ENCODE measurements at regions not wholly inside any gene's neighbourhood (a gene's known extent, or its start where the extent isn't known, plus 50 kb on each side); places are given as distances from the start of the nearest gene placed in this dataset.

DNA sequence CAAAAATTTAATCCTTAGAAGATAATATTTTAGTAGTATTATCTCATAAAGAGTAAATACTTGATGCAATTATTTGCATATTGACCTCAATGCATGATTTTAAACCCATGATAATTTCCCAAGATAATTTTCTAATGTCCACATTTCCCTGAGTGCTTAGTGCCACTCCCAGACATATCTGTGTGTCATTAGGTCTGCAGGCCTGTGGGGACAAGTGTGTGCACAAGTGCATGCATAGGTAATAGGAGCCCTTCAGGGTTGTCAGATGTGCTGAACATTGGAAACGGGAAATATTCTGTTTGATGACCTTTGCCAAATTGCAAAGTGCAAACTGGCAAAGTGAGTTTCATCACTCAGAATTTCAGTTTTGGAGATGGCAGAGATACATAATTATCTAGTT is 369.9 kb downstream of the KLF5 start:
- intact Hi-C loops (cut with DNase I), result no loop called here
- DNase-seq (ENCODE audit: low spot score), result no peak

DNA sequence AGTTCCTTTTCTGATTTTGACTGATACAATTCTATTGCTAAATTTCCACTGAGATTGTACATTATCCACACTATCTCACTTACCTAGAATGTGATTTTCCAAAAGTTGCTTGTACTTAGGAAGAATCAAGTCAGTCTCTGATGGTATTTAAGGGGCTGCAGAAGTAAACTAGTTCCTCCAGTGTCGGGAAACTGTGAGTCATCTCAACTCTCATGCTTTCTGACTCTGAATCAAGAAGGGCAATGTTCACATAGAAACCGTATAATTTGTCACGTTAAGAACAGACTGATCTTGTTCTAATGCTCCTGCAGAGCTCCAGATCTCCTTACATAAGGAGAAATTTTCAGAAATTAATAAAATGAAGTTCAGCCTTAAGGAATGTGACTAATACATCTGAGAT is 369.3 kb downstream of the KLF5 start:
- no peak for DNase-seq (ENCODE audit: low spot score)
- intact Hi-C loops (cut with DNase I), result no loop called here

DNA sequence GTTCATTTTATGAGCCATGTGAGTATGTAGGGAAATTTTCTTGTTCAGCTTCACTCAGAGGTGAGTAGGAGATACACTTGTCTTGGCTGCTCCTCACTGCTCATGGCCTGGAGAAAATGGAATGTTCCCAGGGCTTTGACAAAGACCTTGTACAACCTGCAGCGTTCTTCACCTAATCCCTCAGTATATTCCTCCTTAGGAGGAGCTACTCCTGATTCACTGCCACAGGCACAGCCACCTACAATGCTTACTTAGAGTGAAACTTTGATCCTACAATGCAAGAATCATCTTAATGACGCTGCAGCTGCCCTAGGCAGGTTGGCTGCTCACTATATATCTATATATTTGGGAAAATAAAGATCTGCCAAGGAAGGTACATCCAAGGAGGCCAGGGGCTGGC is 364.2 kb downstream of the KLF5 start:
- intact Hi-C loops (cut with DNase I), result no loop called here
- DNase-seq (ENCODE audit: low spot score), result no peak

DNA sequence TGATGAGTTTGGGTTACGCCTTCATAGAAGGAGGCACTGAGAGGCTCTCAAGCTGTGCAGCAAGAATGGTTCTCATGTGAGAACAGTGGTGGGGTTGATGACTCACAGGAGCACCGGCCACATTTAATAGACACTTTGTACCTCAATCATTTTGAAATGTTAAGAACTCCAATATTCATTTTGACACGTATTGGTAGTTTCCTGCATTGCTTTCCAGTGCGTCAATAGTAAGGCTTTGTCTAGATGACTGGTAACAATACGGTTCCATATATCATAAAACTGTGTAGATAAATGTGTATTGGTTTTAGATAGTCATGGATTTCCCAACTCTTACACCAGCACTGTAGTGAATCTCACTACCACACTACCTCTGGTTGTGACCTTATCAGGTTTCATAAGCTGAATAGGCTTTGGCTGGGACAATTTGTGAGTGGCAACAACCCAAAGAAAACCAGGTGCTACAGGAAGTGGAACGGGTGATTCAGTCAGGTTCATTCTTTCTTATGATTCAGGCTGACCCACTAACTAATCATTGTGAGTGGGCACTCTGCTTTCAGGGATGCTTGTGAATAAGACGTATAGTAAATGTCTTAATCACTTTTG is 362.6 kb downstream of the KLF5 start:
- intact Hi-C loops (cut with DNase I), result no loop called here
- no peak for DNase-seq (ENCODE audit: low spot score)

DNA sequence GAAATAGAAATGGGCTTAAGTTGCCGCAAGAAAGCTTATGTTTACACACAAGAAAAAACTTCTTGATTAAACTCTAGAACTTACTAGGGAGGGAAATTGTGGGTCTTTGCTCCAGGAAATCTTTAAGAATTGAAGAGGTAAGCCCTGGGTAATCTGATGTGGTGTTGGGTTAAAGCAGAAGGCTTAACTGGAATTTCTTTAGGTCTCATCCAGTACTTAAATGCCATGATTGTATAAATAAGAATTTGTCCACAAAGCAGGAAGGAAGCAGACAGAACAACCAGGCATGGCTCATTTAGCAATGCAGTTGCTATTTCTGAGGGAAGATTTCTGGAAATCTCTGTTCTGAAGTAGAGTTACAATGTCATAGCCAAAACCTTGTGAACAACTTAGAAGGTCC is 360.4 kb downstream of the KLF5 start:
- DNase-seq (ENCODE audit: low spot score), result no peak
- intact Hi-C loops (cut with DNase I), result no loop called here

DNA sequence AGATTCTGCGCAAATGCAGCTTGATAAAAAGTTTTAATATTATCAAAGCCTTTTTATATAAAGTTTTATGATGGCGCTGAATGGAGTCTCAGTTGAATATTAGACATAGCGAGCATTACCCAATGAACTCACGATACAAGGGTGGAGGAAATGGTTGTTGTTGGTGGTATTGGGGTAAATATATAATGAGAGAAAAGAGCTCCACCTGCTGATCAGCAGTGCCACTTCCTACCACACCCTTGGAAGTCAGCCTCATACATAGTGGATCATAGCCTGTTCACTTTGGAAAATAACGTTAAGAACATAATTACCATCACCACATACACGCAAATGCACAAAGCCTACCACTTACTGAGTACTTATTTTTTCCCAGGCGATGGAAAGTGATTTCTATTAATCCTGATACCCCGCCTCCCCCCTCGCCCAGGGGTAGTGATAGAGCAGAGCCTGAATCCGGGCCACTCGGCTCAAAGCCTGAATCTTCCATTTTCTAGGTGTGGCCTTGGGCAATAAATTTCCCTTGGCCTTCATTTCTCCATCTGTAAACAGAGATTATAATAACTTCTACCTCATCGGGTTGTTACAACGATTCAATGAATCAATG is 358.3 kb downstream of the KLF5 start:
- intact Hi-C loops (cut with DNase I), result no loop called here
- no peak for DNase-seq (ENCODE audit: low spot score)

DNA sequence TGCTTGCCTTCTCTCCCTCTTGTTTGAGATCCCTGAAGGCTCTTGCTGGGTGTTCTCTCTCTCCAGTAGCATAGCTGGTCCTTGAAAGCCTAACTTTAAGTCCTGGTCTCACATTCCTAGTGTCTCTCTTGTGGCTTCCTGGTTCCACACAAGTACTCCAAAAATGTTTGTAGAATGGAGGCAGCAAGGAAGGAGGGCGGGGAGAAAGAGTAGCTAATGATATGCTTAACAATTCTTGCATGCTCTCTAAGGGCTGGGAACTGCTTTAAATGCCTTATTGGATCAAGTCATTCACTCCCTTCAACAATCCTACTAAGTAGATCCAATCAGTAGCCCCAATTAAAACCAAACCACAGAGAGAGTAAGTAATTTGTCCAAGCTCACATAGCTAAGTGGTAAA is 357.3 kb downstream of the KLF5 start:
- DNase-seq (ENCODE audit: low spot score), result no peak

DNA sequence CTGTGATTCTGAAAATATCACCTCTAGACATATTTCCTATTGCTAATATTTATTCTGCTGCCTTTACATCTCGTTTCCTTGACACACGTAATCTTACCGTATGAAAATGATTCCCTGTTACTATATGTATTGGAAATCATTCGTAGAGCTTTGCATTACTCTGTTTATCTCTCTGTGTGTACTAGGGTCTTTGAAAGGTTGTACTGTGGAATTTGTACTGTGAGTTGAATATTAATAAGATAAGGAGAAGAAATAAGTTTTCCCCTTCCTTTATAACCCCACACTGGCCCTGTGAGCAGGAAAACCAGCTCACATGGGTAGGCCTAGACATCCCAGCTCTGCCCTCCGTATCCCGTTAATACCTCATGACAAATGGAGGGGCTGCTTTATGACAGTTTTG is 354.9 kb downstream of the KLF5 start:
- intact Hi-C loops (cut with DNase I), result no loop called here
- no peak for DNase-seq (ENCODE audit: low spot score)

More for the DNA sequence above, 357.3 kb downstream of the KLF5 start:
- intact Hi-C loops (cut with DNase I), result no loop called here

DNA sequence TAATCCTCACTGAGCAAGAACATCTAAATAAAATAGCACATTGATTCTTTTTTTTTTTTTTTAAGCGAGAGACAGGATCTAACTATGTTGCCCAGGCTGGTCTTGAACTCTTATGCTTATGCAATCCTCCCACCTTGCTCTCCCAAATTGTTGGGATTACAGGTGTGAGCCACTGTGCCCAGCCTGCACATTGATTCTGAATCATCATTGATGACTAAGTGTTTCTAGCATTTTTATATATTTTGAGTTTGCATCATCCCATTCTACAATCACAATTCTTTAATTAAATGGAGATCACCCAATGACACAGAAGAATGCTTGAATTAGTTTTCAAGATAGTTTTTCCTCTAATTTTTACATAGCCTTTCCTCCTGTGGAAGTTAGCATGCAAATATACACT is 354.1 kb downstream of the KLF5 start:
- intact Hi-C loops (cut with DNase I), result no loop called here
- DNase-seq (ENCODE audit: low spot score), result no peak

DNA sequence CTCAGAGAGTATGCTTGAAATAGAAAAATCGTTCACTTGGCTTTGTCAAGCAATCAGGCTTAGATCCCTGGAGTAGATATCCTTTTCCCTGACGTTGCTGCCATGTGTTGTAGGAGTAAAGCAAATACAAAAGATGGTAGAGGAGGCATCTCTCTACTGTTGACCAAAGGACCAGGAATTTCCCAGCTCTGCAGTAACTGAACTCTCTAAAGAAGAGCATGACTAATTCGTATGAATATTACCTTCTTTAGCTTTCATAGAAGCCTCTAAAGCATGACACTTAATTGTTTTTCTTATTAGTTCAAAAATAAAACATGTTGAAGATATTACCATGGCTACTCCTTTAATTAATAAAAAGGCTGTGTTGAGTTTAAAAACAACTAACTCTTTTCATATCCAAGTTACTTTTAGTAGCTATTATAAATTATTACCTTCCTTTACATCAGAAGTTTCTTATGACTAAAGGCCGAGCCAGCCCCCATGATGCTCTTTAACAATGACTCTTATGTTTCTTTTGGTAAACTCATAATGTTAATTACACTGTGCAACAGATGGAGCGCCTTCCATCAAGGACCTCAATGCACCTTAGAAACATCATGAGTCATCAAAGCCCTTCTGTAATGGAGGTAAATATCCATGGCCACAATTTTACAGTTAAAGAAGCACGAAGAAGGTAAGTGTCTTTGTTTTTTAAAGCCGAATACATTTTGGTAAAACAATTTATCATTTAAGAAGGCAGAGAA is 352.4 kb downstream of the KLF5 start:
- intact Hi-C loops (cut with DNase I), result no loop called here
- no peak for DNase-seq (ENCODE audit: low spot score)

DNA sequence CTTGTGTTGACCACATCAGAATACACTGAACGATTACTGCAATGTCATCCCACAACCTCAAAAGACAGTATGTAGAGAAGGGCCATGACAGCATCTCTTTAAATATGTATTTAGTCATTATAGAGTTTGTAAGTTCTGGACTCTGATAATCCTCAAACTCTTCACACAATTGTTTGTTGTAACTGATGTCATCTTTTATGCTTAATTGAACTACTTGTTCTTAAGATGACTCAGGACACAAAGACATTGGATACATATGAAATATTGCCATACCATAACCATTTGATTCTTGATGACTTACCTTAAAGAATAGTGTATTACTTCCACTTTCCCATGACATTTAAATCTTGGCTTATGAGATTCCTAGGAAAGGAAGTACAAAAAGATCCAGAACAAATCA is 347.6 kb downstream of the KLF5 start:
- DNase-seq (ENCODE audit: low spot score), result no peak
- intact Hi-C loops (cut with DNase I), result no loop called here

DNA sequence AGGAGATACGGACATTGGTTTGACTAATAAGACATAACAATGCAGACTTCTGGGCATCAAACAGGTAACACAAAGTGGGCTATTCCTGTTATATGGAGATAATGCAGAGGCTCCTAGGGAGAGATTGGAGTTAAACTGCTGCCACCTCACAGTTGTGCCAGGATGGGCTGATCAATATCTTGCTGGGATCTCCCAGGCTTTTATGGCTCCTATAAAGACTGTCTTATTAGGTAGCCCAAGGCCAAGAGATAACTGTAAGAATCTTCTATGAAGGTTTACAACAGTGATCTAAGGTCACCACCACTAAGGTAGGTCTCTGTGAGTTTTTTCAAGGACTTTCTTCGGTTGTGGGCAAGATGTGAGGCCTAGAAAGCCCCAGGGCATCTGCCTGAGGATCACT is 345.8 kb downstream of the KLF5 start:
- DNase-seq (ENCODE audit: low spot score), result no peak
- intact Hi-C loops (cut with DNase I), result no loop called here

DNA sequence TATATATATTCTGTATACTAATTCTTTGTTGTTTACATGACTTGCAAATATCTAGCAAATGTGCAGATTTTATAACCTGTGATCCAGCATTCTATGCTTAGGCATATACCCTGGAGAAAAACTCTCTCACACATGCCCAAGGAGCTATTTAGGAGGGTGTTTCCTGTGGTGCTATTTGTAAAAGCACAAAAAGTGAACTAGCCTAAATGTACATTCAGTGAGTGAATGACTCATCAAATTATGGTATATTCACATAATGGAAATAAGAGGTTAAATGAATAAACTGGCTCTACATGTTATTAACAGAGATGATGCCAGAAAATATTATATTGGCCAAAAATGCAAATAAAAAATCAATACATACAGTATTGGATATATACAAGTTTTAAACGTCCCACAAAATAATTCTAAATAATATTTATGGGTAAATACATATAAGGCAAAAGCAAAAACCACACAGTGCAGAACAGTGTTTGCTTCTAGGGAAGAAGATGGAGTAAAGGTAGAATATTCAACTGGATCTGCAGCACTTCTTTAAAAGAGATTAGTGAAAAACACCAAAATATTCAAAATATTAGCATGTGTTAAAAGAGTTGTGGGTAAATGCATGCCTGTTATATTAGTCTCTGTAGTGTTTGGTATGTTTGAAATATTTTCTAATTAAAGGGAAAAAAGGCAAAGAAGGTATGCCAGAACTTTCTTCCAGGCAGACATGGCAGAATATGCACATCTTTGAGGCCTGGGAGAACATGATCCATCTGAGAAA is 344.7 kb downstream of the KLF5 start:
- intact Hi-C loops (cut with DNase I), result no loop called here

DNA sequence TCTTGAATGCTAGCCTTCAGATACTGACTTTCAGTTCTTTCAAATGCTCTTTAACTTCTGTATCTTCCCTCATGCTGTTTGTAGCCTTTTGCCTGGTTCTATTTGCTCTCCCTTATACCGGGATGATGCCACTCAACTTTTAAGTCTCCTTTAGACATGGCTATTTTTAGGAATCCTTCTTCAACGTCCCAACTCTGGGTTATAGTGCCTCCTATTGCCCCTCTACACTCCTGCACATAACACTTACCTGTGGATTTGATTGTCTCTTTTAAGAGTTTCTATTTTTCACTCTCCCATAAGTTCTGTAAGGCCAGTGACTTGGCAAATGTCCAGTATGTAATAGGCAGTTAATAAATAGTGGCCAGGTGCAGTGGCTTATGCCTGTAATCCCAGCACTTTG is 343.0 kb downstream of the KLF5 start:
- intact Hi-C loops (cut with DNase I), result no loop called here
- no peak for DNase-seq (ENCODE audit: low spot score)

More for the DNA sequence above, 344.7 kb downstream of the KLF5 start:
- no peak for DNase-seq (ENCODE audit: low spot score)

DNA sequence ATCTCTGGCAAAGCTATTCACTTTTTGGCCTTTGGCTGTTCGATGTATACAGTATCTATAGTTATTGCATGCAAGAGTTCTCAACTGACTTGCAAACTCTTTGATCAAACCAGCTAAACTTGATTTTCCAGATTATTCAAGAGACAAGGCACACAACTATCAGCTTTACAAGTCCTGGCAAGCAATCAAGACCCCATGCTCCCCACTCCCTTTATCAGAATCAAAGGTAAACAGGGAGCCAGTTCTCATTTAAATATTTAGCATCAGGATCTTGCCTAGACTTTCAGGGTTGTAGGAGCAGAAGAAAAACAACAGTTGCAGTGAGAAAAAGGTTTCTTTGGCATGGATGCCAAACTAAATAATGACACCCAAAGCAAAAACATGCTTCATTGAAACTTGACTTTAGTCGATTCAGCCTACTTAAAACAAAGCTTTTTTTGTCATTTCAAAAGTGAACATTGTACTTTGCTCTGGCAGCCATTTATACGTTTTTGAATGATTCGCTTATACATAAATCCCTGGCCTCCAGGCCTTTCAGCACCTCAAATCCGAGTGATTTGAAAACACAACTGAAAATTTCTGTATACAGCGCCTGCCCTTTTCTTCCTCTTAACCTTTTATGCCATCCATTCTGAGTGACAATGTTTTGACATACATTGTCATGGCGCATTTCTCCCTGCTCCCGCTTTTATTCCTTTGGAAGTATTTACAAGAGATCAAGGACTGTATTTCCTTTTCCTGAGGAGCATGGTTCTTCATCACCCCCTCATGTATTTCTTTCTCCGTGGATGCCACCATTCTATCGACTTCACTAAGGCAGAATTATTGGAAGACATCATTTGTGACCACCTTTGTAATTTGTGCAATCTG is 340.8 kb downstream of the KLF5 start:
- intact Hi-C loops (cut with DNase I), result no loop called here
- DNase-seq (ENCODE audit: low spot score), result no peak

DNA sequence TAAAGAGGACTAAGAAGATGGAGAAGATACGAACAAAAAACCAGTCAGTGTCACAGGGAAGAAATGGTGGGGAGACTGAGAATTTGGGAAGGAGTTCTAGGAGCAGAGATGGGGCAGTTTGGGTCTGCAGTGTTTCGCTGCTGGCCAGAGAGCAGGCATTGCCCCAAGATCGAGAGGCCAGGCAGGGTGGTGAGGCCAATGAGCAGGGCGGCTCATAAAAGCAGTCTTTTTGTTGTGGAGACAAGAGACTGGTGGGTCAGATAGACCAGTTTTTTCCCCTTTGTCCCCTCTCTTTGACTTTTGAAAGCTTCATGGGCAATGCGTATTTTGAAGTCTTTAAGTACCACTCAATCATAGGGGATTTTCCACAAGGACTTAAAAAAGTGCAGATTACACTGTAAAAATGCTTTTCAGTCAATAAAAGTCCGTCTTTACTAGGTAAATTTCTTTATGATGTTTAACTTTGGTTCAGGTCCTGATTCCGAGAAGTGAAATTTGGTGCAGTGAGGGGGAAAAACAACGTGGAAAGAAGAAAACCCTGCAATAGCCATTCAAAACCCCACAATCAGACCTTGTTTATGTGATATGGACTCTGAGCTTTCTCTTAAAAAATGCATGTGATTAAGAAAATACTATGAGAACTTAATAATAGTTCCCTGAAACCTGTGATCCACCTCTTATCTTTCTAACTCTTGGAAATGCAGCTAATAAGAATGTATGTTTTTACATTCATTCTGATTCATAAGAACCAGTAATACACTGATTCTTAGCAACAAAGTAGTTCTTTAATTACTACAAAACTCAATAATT is 338.9 kb downstream of the KLF5 start:
- intact Hi-C loops (cut with DNase I), result no loop called here
- no peak for DNase-seq (ENCODE audit: low spot score)

DNA sequence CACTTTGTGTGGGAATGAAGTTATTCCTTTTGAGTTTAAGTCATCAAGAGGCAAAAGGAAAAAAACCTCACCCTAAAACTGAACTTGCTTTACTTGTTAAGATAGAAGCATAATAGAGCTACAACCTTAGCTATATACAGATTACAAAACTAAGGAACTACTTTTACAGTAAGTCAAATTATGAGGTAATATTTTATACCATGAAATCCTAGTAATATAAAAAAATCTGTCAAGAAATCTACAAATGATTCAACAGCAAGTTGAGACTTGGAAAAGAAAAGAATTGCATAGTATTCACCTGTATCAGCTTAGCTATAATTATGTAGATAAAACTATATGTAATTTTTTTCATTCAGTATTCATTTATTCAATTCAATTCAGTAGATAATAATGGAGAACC is 335.3 kb downstream of the KLF5 start:
- intact Hi-C loops (cut with DNase I), result no loop called here
- DNase-seq (ENCODE audit: low spot score), result no peak

DNA sequence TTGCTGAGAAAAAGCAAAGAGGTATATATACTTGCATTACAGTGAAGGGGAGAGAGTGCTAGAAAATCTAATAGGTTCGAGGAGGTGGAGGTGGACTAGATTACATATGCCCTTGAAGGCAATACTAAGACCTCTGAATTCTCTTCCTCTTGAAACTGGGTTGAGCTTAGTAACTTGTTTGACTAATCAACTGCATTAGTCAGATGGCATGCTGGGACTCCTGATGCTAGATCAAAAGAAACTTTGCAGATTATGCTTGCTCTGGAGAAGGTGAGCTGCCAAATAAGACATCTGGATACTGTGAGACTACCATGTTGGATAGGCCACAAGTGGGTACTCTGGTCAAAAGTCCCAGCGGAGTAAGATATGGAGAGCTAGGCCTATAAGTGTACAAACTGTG is 331.3 kb downstream of the KLF5 start:
- DNase-seq (ENCODE audit: low spot score), result no peak
- intact Hi-C loops (cut with DNase I), result no loop called here

DNA sequence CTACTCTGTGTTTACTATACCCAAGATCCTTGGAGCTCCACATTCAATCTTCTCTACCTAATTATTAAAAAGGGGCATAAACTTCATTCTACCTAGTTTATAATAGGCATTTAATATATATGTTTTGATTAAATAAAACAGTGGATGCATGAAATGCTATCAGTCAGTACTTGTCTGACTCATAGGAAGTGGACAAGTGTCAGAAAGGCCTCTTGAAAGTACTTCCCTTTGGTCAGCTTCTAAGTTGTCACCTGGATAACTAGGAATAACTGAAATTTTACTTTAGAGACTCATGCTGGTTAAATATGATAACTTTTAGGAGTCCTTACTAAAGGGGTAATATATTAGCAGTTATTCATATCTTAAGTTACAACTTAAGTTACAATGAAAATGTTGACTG is 329.8 kb downstream of the KLF5 start:
- intact Hi-C loops (cut with DNase I), result no loop called here
- no peak for DNase-seq (ENCODE audit: low spot score)

Data from posterior vena cava (tissue), 2 donors.